Esophagus squamous epithelium (tissue), 5 donors: ENCODE measurements at regions not wholly inside any gene's neighbourhood (a gene's known extent, or its start where the extent isn't known, plus 50 kb on each side); places are given as distances from the start of the nearest gene placed in this dataset.

ENCODE experiments used
- DNase-seq: peaks from one replicate; lab custom pipeline; 2025; lab: John Stamatoyannopoulos, UW
- H3K27ac ChIP-seq, 4 donors: fragments of 200-600 bp; sonication (generic); one replicate each; pipeline ENCODE4 v1.5.1; 2016 to 2019; ENCODE audit warnings: mild to moderate bottlenecking in 1 of 4
- H3K27me3 ChIP-seq, 4 donors: fragments of 200-600 bp; sonication (generic); 1 replicate in 3 of 4; 2 replicates in 1 of 4; pipeline versions ENCODE4 v1.5.1 to v1.6.0; 2017 to 2021; ENCODE audit warnings: antibody characterized with exemption in 1 of 4
- H3K36me3 ChIP-seq, 3 donors: fragments of 200-600 bp; sonication (generic); one replicate each; pipeline ENCODE4 v1.5.1; 2016 to 2019
- H3K4me1 ChIP-seq, 3 donors: fragments of 200-600 bp; sonication (generic); one replicate each; pipeline ENCODE4 v1.5.1; 2017 to 2019
- H3K4me3 ChIP-seq, 4 donors: fragments of 200-600 bp; sonication (generic); 1 replicate in 3 of 4; 2 replicates in 1 of 4; pipeline ENCODE4 v1.5.1; 2016 to 2019; ENCODE audit warnings: mild to moderate bottlenecking in 2 of 4, moderate library complexity in 1 of 4
- H3K9me3 ChIP-seq, 3 donors: fragments of 200-600 bp; sonication (generic); one replicate each; pipeline ENCODE4 v1.5.1; 2016 to 2019
- POLR2A ChIP-seq, 4 donors: fragments of 450-650 bp; IDR thresholded peaks; one replicate each; pipeline ENCODE4 v1.6.1; 2017; ENCODE audit warnings: antibody characterized with exemption in 4 of 4, mild to moderate bottlenecking in 4 of 4, moderate library complexity in 3 of 4
- WGBS, 2 donors: methylation state at CpG; one replicate each; pipeline ENCODE4 v1.1.5; 2018; 5-methylcytosine and 5-hydroxymethylcytosine counted together
- intact Hi-C: fragments of 100-400 bp; cut with DNase I; formaldehyde crosslinking; loops from one replicate; pipeline ENCODE4 v1.15.0; 2022
- TF ChIP-seq, protein P1 (sequence below), 6 experiments: fragments of 450-650 bp in 4 of 6; fragments of 200-600 bp in 2 of 6; sonication (generic) in 2 of 6; IDR thresholded peaks; one replicate each; pipeline ENCODE4 v1.5.1; 2016 to 2019; ENCODE audit warnings: antibody characterized with exemption in 6 of 6, mild to moderate bottlenecking in 4 of 6, moderate library complexity in 4 of 6
- donor health status: DM: yes; HTN: yes; CAD: no.

DNA sequence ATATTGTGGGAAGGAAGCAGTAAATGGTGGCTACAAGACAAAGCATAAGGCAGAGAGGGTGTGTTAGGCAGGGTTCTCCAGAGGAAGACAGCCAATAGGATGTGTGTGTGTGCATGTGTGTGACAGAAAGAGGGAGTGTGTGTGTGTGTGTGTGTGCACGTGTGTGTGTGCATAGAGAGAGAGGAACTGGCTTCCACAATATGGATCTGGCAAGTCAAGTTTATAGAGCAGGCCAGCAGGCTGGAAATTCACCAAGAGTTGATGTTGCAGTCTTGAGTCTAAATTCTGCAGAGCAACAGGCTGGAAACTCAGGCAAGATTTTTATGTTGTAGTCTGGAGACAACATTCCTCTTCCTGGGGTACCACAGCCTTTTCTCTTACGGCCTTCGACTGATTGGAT, 374.0 kb downstream of the TNS3 start:
- peaks cover 0 to 5% (median 4%) of the 10 kb centered on the region in 3 donors for H3K9me3 ChIP-seq
- H3K4me3 ChIP-seq, result no peak overlapping the region
- 76 to 78% methylated on average over 3 of the region's 3 CpGs for WGBS, 2 donors
- no peak for DNase-seq
- TF ChIP-seq POLR2A (IDR thresholded peaks at IDR 0.05), result no peak
- TF ChIP-seq, protein P1, sequence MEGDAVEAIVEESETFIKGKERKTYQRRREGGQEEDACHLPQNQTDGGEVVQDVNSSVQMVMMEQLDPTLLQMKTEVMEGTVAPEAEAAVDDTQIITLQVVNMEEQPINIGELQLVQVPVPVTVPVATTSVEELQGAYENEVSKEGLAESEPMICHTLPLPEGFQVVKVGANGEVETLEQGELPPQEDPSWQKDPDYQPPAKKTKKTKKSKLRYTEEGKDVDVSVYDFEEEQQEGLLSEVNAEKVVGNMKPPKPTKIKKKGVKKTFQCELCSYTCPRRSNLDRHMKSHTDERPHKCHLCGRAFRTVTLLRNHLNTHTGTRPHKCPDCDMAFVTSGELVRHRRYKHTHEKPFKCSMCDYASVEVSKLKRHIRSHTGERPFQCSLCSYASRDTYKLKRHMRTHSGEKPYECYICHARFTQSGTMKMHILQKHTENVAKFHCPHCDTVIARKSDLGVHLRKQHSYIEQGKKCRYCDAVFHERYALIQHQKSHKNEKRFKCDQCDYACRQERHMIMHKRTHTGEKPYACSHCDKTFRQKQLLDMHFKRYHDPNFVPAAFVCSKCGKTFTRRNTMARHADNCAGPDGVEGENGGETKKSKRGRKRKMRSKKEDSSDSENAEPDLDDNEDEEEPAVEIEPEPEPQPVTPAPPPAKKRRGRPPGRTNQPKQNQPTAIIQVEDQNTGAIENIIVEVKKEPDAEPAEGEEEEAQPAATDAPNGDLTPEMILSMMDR (IDR thresholded peaks at IDR 0.05), result no peak
- intact Hi-C loops, result no loop called here
- no peaks in the 10 kb centered on the region for H3K36me3 ChIP-seq
- H3K27me3 ChIP-seq, result no peaks in the 10 kb centered on the region
- H3K27ac ChIP-seq, result no peak overlapping the region
- no peaks in the 10 kb centered on the region for H3K4me1 ChIP-seq

DNA sequence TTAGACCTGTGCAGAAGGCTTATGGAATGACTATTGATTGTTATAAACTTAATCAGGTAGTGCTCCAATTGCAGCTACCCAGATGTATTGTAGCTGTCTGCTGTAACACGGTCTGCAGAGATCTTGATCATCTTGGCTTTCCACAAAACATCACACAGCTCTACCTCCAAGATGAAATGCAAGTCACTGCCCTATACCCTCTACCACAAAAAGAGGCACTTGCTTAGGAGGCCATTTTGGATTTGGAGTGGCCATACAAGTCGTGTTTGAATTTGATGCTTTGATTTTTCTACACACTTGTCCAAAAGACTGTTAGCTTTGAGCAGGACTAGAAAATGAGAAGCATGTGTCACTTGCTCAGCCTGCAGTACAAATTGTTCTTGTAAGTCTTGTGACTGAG, 377.2 kb downstream of the TNS3 start:
- H3K4me3 ChIP-seq, result no peak overlapping the region
- no peaks in the 10 kb centered on the region for H3K27me3 ChIP-seq
- H3K9me3 ChIP-seq, result no peaks in the 10 kb centered on the region
- no peak for DNase-seq
- TF ChIP-seq, protein P1 (IDR thresholded peaks at IDR 0.05), result no peak
- no peak for TF ChIP-seq POLR2A (IDR thresholded peaks at IDR 0.05)
- no peaks in the 10 kb centered on the region for H3K4me1 ChIP-seq
- 33 to 59% methylated on average over 2 of the region's 2 CpGs for WGBS, 2 donors
- no peak overlapping the region for H3K27ac ChIP-seq
- intact Hi-C loops, result no loop called here
- H3K36me3 ChIP-seq, result no peaks in the 10 kb centered on the region

DNA sequence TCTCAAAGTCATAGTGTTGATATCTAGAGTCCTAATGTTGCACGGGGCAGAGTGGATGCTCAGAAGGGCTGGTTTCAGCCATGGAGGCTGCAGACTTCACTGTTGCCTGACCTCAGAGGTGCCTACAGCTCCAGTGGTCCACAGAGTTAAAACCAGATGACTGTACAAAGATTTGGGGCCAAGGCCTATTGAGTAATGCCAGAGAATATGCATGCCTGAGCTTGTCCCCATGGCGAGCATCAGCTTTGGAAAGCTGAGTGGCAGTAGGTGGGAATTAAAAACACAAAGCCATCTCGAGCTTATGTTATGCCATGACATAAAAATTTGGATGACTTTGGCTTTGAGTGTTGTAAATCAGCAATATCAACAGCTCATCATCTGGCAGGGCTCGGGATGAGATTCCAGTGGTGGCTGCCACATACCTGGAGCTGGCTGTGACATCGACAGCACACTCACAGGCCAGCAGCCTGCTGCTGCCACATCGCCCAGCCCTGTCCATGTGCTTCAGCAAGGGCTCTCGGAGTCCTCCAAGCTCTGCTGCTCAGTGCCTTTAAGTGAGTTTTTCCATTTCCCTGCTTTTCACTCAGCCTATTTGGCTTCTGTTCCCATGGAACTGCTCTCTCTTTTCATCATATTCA, 379.6 kb downstream of the TNS3 start:
- Histone ChIP-seq H3K27me3 (no peaks in the 10 kb centered on the region), H3K9me3 (no peaks in the 10 kb centered on the region), H3K4me3 (no peak overlapping the region), H3K4me1 (no peaks in the 10 kb centered on the region), H3K27ac (no peak overlapping the region), H3K36me3 (no peaks in the 10 kb centered on the region)
- intact Hi-C loops, result no loop called here
- TF ChIP-seq, protein P1 (IDR thresholded peaks at IDR 0.05), result no peak
- no peak for TF ChIP-seq POLR2A (IDR thresholded peaks at IDR 0.05)
- 47 to 55% methylated on average over 7 of the region's 7 CpGs for WGBS, 2 donors
- no peak for DNase-seq

DNA sequence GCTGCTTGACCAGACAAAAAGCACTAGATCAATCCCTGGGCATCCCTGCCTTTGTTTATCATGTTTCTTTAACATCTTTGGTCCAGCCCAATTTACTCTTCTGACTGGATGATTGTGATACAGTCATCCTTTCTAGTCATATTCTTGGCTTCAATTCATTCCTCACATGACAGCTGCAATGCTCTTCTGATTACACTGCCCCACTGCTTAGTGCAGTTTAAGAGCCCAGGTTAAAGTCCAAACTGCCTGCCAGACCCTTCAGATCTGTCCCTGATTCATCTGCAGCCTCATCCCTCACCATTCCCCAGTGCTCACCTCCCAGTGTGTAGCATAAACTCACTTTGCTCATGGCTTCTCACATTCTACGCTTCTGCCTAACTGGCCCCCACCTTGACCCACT, 383.8 kb downstream of the TNS3 start:
- H3K9me3 ChIP-seq, result no peaks in the 10 kb centered on the region
- no peaks in the 10 kb centered on the region for H3K27me3 ChIP-seq
- TF ChIP-seq, protein P1 (IDR thresholded peaks at IDR 0.05), result no peak
- TF ChIP-seq POLR2A (IDR thresholded peaks at IDR 0.05), result no peak
- no peak overlapping the region for H3K27ac ChIP-seq
- no peaks in the 10 kb centered on the region for H3K36me3 ChIP-seq
- no peaks in the 10 kb centered on the region for H3K4me1 ChIP-seq
- intact Hi-C loops, result no loop called here
- WGBS, 2 donors, result 67 to 100% methylated on average over 1 of the region's 1 CpG
- DNase-seq, result no peak
- H3K4me3 ChIP-seq, result no peak overlapping the region

DNA sequence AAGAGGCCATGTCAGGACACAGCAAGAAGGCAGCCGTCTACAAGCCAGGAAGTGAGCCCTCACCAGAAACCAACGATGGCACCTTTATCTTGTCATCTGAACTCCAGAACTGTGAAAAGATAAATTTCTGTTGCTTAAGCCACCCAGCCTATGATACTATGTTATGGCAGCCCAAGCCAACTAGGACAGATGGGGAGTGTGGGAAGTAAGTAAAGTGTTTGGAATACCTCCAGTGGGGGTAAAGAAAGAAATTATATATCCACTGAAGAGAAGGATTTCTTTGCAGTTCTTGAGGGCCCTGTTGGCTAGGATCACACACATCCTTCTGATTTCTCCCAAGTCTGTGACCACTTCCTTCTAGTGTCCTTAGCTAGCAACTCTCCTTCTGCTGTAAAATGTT, 384.4 kb downstream of the TNS3 start:
- intact Hi-C loops, result no loop called here
- Histone ChIP-seq H3K36me3 (no peaks in the 10 kb centered on the region), H3K4me3 (no peak overlapping the region), H3K27ac (no peak overlapping the region), H3K9me3 (no peaks in the 10 kb centered on the region), H3K4me1 (no peaks in the 10 kb centered on the region), H3K27me3 (no peaks in the 10 kb centered on the region)
- TF ChIP-seq, protein P1 (IDR thresholded peaks at IDR 0.05), result no peak
- TF ChIP-seq POLR2A (IDR thresholded peaks at IDR 0.05), result no peak
- DNase-seq, result no peak
- 69 to 78% methylated on average over 2 of the region's 2 CpGs for WGBS, 2 donors
